ENCODE measurements at regions not wholly inside any gene's neighbourhood (a gene's known extent, or its start where the extent isn't known, plus 50 kb on each side); places are given as distances from the start of the nearest gene placed in this dataset.

GRCh38 chr4:67048530-67048929 is 496.8 kb downstream of the CENPC start:
- H3K4me1 ChIP-seq (ENCODE audit: low read depth), result no peaks in the 10 kb centered on the region
- no peak overlapping the region for H3K4me3 ChIP-seq
- no peak for TF ChIP-seq CTCF (IDR thresholded peaks at IDR 0.05; ENCODE audit: low read depth, low read length)
- H3K9me3 ChIP-seq (ENCODE audit: low read depth), result no peaks in the 10 kb centered on the region
- no peak overlapping the region for H3K27ac ChIP-seq
- no peaks in the 10 kb centered on the region for H3K27me3 ChIP-seq
- no peaks in the 10 kb centered on the region for H3K36me3 ChIP-seq
- DNase-seq (ENCODE audit: low read depth in 1 of 2, low spot score in 1 of 2), result no peak

- Histone ChIP-seq H3K4me1 (ENCODE audit: low read depth) (no peaks in the 10 kb centered on the region), H3K27me3 (no peaks in the 10 kb centered on the region), H3K27ac (no peak overlapping the region), H3K36me3 (no peaks in the 10 kb centered on the region), H3K4me3 (no peak overlapping the region), H3K9me3 (ENCODE audit: low read depth) (no peaks in the 10 kb centered on the region)
- no peak for TF ChIP-seq CTCF (IDR thresholded peaks at IDR 0.05; ENCODE audit: low read depth, low read length)
- DNase-seq (ENCODE audit: low read depth in 1 of 2, low spot score in 1 of 2), result no peak
Measured at GRCh38 chr4:67040315-67040714, 505.0 kb downstream of the CENPC start.

- Histone ChIP-seq H3K27ac (no peak overlapping the region), H3K4me1 (ENCODE audit: low read depth) (no peaks in the 10 kb centered on the region), H3K27me3 (no peaks in the 10 kb centered on the region), H3K9me3 (ENCODE audit: low read depth) (no peaks in the 10 kb centered on the region), H3K4me3 (no peak overlapping the region), H3K36me3 (no peaks in the 10 kb centered on the region)
- no peak for DNase-seq (ENCODE audit: low read depth in 1 of 2, low spot score in 1 of 2)
- no peak for TF ChIP-seq CTCF (IDR thresholded peaks at IDR 0.05; ENCODE audit: low read depth, low read length)
Measured at GRCh38 chr4:67038228-67038566, 507.1 kb downstream of the CENPC start.

- DNase-seq (ENCODE audit: low read depth in 1 of 2, low spot score in 1 of 2), result peak in 1 of 2 donors; percentile 8
- no peak for TF ChIP-seq CTCF (IDR thresholded peaks at IDR 0.05; ENCODE audit: low read depth, low read length)
- no peaks in the 10 kb centered on the region for H3K36me3 ChIP-seq
- no peaks in the 10 kb centered on the region for H3K27me3 ChIP-seq
- H3K27ac ChIP-seq, result no peak overlapping the region
- no peaks in the 10 kb centered on the region for H3K4me1 ChIP-seq (ENCODE audit: low read depth)
- no peaks in the 10 kb centered on the region for H3K9me3 ChIP-seq (ENCODE audit: low read depth)
- H3K4me3 ChIP-seq, result no peak overlapping the region
Measured at GRCh38 chr4:67037504-67038227, 507.6 kb downstream of the CENPC start.

GRCh38 chr4:67036791-67037190 is 508.5 kb downstream of the CENPC start:
- Histone ChIP-seq H3K4me3 (no peak overlapping the region), H3K4me1 (ENCODE audit: low read depth) (no peaks in the 10 kb centered on the region), H3K9me3 (ENCODE audit: low read depth) (no peaks in the 10 kb centered on the region), H3K27me3 (no peaks in the 10 kb centered on the region), H3K27ac (no peak overlapping the region), H3K36me3 (no peaks in the 10 kb centered on the region)
- TF ChIP-seq CTCF (IDR thresholded peaks at IDR 0.05; ENCODE audit: low read depth, low read length), result no peak
- no peak for DNase-seq (ENCODE audit: low read depth in 1 of 2, low spot score in 1 of 2)
